Jurkat, Clone E6-1 (cell line): ENCODE measurements at regions not wholly inside any gene's neighbourhood (a gene's known extent, or its start where the extent isn't known, plus 50 kb on each side); places are given as distances from the start of the nearest gene placed in this dataset.
"Not testable (repeated sequence)": the region's sequence is repeated elsewhere in the genome, so short reads cannot be mapped to it uniquely, and the experiment has no call there.

Experiments
- DNase-seq: peaks from one replicate; pipeline ENCODE4 v3.0.0-alpha.2; 2011; ENCODE audit warnings: low read depth, low spot score
- H3K4me3 ChIP-seq: 2 replicates; pipeline ENCODE4 v1.5.1; 2011; ENCODE audit warnings: mild to moderate bottlenecking, low read length, control low read depth, moderate library complexity

GRCh38 chr19:30095171-30095570, 153.1 kb downstream of the URI1 start:
- H3K4me3 ChIP-seq = no peak overlapping the region
- DNase-seq = no peak

DNA sequence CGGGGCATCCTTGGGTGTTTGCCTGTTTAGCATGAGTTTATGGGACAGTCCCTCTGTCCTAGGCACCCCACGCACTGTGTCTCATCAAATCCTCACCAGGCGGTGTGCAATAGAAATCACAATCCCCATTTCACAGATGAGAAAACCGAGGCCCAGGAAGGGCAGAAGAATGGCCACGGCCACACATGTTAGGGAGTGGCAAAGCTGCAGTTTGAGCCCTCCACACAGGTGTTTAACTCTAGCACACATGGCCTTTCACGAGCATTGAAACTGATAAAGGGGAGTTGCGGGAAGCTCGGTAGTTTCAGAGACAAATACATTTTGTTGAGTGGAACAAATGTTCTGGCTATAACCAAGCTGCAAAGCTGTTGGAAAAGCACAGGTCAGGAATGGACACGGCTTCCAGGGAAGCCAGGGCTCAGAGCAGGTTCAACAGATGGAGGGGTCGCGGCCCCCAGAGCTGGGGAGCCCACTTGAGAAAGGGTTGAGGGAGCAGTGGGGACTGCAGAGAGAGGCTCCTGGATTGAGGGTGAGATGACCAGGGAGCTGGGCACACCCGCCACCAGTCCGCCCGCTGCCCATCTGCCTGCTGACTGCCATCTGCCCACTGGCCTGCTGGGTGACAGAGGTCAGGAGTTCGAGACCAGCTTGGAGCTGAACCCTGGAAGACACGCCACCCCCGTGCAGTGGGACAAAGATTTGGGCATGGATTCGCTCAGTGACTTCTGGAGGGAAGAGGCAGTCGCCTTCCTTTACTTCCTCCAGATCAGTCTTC, 154.7 kb downstream of the URI1 start:
- DNase-seq = no peak
- H3K4me3 ChIP-seq = no peak overlapping the region

DNA sequence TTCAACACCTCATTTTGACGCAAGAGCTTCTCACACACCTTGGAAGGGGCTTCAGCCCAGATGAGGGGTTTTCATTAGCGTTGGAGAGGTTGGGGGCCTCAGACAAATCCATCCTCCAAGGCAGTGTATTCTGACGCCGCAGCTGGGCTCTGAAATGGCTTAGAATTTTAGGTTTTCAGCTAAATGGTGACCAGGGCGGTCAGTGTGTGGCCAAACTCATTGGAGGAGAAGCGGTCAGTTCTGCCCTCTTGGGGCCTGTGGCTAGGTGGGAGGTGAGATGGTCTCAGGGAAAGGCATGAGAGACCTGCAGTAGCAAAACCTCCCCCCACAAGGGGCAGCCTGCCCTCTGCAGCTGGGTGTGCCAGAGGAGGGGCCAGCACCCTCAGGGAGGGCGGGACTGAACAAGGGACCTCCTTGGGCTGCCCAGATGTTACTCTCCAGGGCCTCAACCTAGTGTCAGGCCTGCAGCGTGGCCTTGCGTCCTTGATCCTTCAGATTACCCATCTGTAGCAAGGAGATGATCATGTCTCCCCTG, 155.8 kb downstream of the URI1 start:
- H3K4me3 ChIP-seq = no peak overlapping the region
- DNase-seq = no peak

DNA sequence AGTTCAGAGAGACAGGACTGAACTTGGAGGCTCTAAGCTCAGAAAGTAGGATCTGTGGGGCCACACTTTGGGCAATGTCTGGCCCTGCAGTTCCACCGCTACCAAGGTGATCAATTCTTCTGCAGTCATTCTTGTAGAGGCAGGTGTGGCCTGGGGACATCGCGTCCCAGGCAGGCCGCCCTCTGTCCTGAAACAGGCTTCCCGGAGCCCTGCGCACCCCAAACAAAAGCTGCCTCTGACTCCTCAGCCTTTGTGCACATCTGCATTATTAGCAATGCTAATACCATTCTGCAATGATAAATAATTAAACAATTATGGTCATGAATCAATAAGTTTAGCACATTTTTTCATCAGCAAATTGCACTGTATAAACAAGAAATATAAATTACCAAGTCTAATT, 160.2 kb downstream of the URI1 start:
- DNase-seq = no peak
- H3K4me3 ChIP-seq = no peak overlapping the region

- DNase-seq = no peak
- H3K4me3 ChIP-seq = no peak overlapping the region
Observed at GRCh38 chr19:30102666-30103065, 160.6 kb downstream of the URI1 start.

DNA sequence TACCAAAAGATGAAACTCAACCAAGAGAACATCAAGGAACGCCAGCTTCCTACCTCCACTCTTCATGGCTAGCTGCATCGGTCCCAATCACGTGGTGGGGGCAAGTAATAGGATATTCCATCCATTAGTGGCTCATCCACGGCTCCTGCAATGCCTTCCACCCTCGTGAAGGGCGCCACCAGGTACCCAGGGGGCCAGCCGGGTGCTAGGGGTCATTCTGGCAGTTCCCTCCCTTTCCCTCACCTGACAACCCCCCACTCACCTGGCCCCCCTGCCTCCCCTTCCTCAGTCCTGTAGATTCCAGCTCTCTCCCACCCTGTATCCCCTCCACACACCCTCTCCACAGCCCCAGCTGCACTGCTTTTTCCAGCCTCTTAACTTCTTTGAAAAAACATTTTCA, 161.9 kb downstream of the URI1 start:
- no peak for DNase-seq
- no peak overlapping the region for H3K4me3 ChIP-seq

GRCh38 chr19:30105316-30105715, 163.3 kb downstream of the URI1 start:
- no peak overlapping the region for H3K4me3 ChIP-seq
- no peak for DNase-seq

GRCh38 chr19:30105727-30106126, 163.7 kb downstream of the URI1 start:
- DNase-seq = no peak
- H3K4me3 ChIP-seq = no peak overlapping the region

- no peak for DNase-seq
- H3K4me3 ChIP-seq = no peak overlapping the region
Observed at GRCh38 chr19:30106417-30107095, 164.5 kb downstream of the URI1 start.

DNA sequence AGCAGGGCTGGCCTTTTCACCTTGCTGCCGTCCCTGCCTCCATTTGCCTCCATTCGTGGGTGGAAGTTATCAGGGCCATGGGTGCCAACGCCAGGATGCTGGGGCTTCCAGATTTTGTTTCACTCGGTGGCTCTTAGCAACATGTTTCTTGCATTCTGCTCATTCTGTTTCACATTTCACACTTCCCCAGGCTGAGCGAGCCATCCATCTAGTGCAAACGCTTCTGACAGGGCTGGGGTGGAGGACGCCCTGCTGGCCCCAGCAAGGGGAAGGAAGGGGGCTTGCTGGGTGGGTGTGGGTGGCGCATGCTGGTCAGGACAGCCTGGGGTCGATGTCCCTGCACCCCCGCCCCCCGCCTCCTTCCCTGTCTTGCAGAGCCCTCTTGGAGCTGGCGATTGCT, 165.2 kb downstream of the URI1 start:
- DNase-seq = no peak
- no peak overlapping the region for H3K4me3 ChIP-seq

- no peak overlapping the region for H3K4me3 ChIP-seq
- no peak for DNase-seq
Observed at GRCh38 chr19:30109565-30109964, 167.5 kb downstream of the URI1 start.

- no peak for DNase-seq
Observed at GRCh38 chr19:30111021-30111855, 169.2 kb downstream of the URI1 start.

DNA sequence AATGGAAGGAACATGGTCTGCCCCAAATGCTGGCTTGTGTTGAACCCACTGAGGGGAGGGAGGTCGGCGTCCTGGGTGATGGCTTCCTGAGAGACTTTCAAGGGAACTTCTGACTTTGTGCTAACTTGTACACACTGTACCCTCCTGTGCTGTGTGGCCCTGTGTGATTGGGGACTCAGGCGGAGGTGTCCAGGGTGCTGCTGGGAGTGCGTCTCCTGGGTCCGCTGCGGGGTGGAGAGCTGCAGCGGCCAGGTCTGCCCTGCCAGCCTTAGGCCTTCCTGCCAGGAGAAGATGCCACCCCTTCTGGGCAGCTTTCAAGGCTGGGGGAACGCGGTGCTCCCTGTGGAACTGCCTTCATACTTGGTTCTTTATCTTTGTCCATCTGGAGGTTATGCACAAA, 170.1 kb downstream of the URI1 start:
- H3K4me3 ChIP-seq = no peak overlapping the region
- DNase-seq = no peak

More at GRCh38 chr19:30111021-30111855, 169.2 kb downstream of the URI1 start:
- H3K4me3 ChIP-seq = no peak overlapping the region

GRCh38 chr19:30112666-30113065, 170.6 kb downstream of the URI1 start:
- H3K4me3 ChIP-seq = no peak overlapping the region
- DNase-seq = no peak

DNA sequence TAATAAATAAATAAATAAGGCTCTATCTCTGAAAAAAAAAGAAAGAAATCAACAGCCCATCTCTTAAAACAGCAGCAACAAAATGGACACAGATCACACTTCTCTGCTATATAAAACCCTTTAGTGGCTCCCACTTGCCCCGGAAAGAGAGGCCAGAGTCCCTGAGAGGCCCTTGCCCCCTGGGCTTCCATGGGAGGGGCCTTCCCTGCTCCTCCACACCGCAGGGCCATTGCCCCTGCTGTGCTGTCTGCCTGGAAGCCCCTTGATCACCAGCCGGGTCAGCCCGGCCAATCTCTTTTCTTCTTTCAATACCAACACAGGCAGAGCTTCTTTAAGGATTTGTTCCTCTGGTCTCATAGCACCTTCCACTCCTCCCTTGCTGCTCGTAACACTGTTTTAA, 171.1 kb downstream of the URI1 start:
- H3K4me3 ChIP-seq = no peak overlapping the region
- no peak for DNase-seq

GRCh38 chr19:30114095-30114494, 172.1 kb downstream of the URI1 start:
- DNase-seq, H3K4me3 ChIP-seq: not testable (repeated sequence)

DNA sequence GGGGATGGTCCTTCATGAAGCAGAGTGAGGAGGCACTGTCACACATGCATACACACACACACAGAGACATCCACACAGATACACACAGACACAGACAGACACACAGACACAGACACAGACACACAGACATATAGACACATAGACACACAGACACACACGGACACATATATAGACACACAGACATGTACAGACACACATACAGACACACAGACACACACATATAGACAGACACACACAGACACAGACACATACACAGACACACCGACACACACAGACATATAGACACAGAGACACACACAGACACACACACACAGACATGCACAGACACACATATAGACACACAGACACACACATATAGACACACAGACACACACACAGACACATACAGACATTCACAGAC, 173.9 kb downstream of the URI1 start:
- H3K4me3 ChIP-seq = no peak overlapping the region
- no peak for DNase-seq

GRCh38 chr19:30116530-30116929, 174.5 kb downstream of the URI1 start:
- no peak for DNase-seq
- no peak overlapping the region for H3K4me3 ChIP-seq

DNA sequence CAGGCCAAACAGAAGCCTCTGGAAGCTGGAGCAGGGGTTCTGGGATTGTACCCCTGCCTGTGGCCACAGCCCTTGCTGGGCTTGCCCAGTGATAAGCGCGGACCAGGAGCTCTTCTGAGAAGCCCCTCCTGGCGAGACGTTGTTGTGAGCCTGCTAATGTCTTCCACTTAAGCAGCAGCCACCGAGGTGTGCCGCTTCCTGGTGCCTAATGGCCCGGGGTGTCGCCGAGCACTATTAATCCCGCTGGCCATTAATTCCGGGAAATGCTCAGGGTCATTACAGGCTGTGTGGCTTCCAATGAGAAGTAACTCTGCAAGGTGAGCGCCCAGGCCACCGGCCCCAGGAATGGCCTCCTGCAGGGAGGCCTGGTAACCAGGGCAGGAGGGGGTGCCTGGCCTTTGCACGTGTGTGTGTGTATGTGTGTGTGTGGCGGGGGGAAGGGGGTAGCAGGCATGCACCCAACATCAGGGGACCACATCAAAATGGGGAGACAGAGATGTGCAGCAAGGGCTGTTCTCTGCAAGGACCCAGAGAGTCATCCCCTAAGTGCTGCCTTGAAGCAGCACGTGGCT, 175.0 kb downstream of the URI1 start:
- no peak overlapping the region for H3K4me3 ChIP-seq
- no peak for DNase-seq
